Psoas muscle (tissue), 7 donors: ENCODE measurements at regions not wholly inside any gene's neighbourhood (a gene's known extent, or its start where the extent isn't known, plus 50 kb on each side); places are given as distances from the start of the nearest gene placed in this dataset.
"Not testable (repeated sequence)": the region's sequence is repeated elsewhere in the genome, so short reads cannot be mapped to it uniquely, and the experiment has no call there.

ENCODE experiments used
- ATAC-seq, 4 donors: fragments of 200-7000 bp; cut with Tn5 transposase; one replicate each; pipeline ENCODE4 v1.9.1; 2020; ENCODE audit warnings: moderate library complexity in 3 of 4, mild to moderate bottlenecking in 2 of 4
- DNase-seq, 2 donors: peaks; one replicate each; pipeline ENCODE4 v3.0.0-alpha.2; 2020
- H3K27ac ChIP-seq: fragments of 200-600 bp; one replicate; pipeline ENCODE4 v1.8.0; 2022
- H3K27me3 ChIP-seq, 3 donors: fragments of 200-600 bp in 1 of 3; one replicate each; pipeline versions ENCODE4 v1.6.1 to v1.8.0; 2013 to 2022; ENCODE audit warnings: low read length in 2 of 3, mild to moderate bottlenecking in 2 of 3, moderate library complexity in 1 of 3; ENCODE audit not compliant: insufficient read depth in 3 of 3
- H3K36me3 ChIP-seq, 2 donors: fragments of 200-600 bp in 1 of 2; one replicate each; pipeline versions ENCODE4 v1.6.1 to v1.8.0; 2013 to 2022; ENCODE audit warnings: low read depth in 1 of 2, mild to moderate bottlenecking in 1 of 2, moderate library complexity in 1 of 2; ENCODE audit not compliant: insufficient read depth in 1 of 2
- H3K4me1 ChIP-seq: fragments of 200-600 bp; one replicate; pipeline ENCODE4 v1.8.0; 2022
- H3K4me3 ChIP-seq: fragments of 200-600 bp; one replicate; pipeline ENCODE4 v1.8.0; 2022; ENCODE audit warnings: mild to moderate bottlenecking
- H3K9me3 ChIP-seq: fragments of 200-600 bp; one replicate; pipeline ENCODE4 v1.8.0; 2022
- CTCF ChIP-seq: fragments of 200-600 bp; IDR thresholded peaks from one replicate; pipeline ENCODE4 v1.8.0; 2022; ENCODE audit warnings: antibody characterized with exemption
- WGBS, 3 donors: extraction: QIAGEN DNeasy Blood & Tissue Kit; methylation state at CpG; one replicate each; pipeline versions ENCODE4 v1.1.6 to v1.1.7; 2013; 5-methylcytosine and 5-hydroxymethylcytosine counted together
- intact Hi-C, 2 donors: fragments of 100-400 bp; cut with DNase I; formaldehyde crosslinking; loops; one replicate each; pipeline versions ENCODE4 v1.11.0 to v1.14.2; 2022
- donor health status: healthy with polysubstance abuse.
- donor health status: DM: no; HTN: no; CAD: no; lungs with moderate emphysema.
- donor health status: Bipolar disorder and iron deficiency.
- donor health status: healthy.
- donor health status: DM: yes; HTN: yes; CAD: no.
- donor health status: DM: no; HTN: no; CAD: no.
- donor health status: DM: yes; HTN: yes; CAD: no.

- H3K9me3 ChIP-seq, H3K4me1 ChIP-seq, H3K27ac ChIP-seq, ATAC-seq, intact Hi-C loops, H3K4me3 ChIP-seq, H3K36me3 ChIP-seq: not testable (repeated sequence)
- DNase-seq = peak in 1 of 2 donors; percentile 9
- peaks cover 0 to 14% (median 5%) of the 10 kb centered on the region in 3 donors for H3K27me3 ChIP-seq
- WGBS, 3 donors = 90 to 94% (median 93%) methylated on average over 20 of the region's 20 CpGs
These were observed 189.0 kb downstream of the BANP start for GRCh38 chr16:88140195-88140594.

GRCh38 chr16:88141580-88141979 is 190.3 kb downstream of the BANP start:
- H3K4me1 ChIP-seq = no peaks in the 10 kb centered on the region
- no peak for TF ChIP-seq CTCF
- H3K36me3 ChIP-seq = no peaks in the 10 kb centered on the region
- no peak overlapping the region for H3K4me3 ChIP-seq
- no peak overlapping the region for H3K27ac ChIP-seq
- peaks cover 0 to 9% (median 3%) of the 10 kb centered on the region in 3 donors for H3K27me3 ChIP-seq
- H3K9me3 ChIP-seq = no peaks in the 10 kb centered on the region
- intact Hi-C loops = no loop called here
- WGBS, 3 donors = 86 to 90% (median 89%) methylated on average over 11 to 13 of the region's 13 CpGs
- DNase-seq = no peak
- no peak for ATAC-seq

- H3K4me3 ChIP-seq, H3K27me3 ChIP-seq, ATAC-seq, H3K4me1 ChIP-seq, H3K36me3 ChIP-seq, H3K9me3 ChIP-seq, intact Hi-C loops, H3K27ac ChIP-seq: not testable (repeated sequence)
- DNase-seq = peak in 1 of 2 donors; percentile 25
- 90 to 92% (median 92%) methylated on average over 22 to 23 of the region's 23 CpGs for WGBS, 3 donors
These were observed 191.1 kb downstream of the BANP start for GRCh38 chr16:88142056-88142935.

- intact Hi-C loops, H3K36me3 ChIP-seq, H3K4me1 ChIP-seq, ATAC-seq, H3K4me3 ChIP-seq, H3K27me3 ChIP-seq, H3K9me3 ChIP-seq, H3K27ac ChIP-seq: not testable (repeated sequence)
- DNase-seq = peak in 1 of 2 donors; percentile 28
- 59 to 68% (median 68%) methylated on average over 25 to 38 of the region's 39 CpGs for WGBS, 3 donors
These were observed 192.1 kb downstream of the BANP start for GRCh38 chr16:88143122-88144027.

- ATAC-seq (no peak), DNase-seq (peak in 1 of 2 donors; percentile 41)
- WGBS, 3 donors = 49 to 60% (median 51%) methylated on average over 16 to 21 of the region's 21 CpGs
- intact Hi-C loops = no loop called here
- no peaks in the 10 kb centered on the region for H3K36me3 ChIP-seq
- H3K9me3 ChIP-seq = no peaks in the 10 kb centered on the region
- no peaks in the 10 kb centered on the region for H3K4me1 ChIP-seq
- TF ChIP-seq CTCF = no peak
- no peaks in the 10 kb centered on the region for H3K27me3 ChIP-seq
- no peak overlapping the region for H3K27ac ChIP-seq
- no peak overlapping the region for H3K4me3 ChIP-seq
These were observed 192.8 kb downstream of the BANP start for GRCh38 chr16:88144028-88144511.

GRCh38 chr16:88145376-88145775 is 194.1 kb downstream of the BANP start:
- ATAC-seq, intact Hi-C loops, H3K4me3 ChIP-seq, H3K36me3 ChIP-seq, H3K4me1 ChIP-seq, H3K27ac ChIP-seq, H3K9me3 ChIP-seq, H3K27me3 ChIP-seq: not testable (repeated sequence)
- 68 to 84% (median 75%) methylated on average over 12 to 13 of the region's 13 CpGs for WGBS, 3 donors
- peak in 1 of 2 donors; percentile 38 for DNase-seq

- H3K36me3 ChIP-seq, H3K27ac ChIP-seq, intact Hi-C loops, H3K4me1 ChIP-seq, ATAC-seq, H3K27me3 ChIP-seq, H3K9me3 ChIP-seq, H3K4me3 ChIP-seq: not testable (repeated sequence)
- peak in 1 of 2 donors; percentile 47 for DNase-seq
- 68 to 82% (median 70%) methylated on average over 21 of the region's 21 CpGs for WGBS, 3 donors
These were observed 194.7 kb downstream of the BANP start for GRCh38 chr16:88145824-88146405.

GRCh38 chr16:88148078-88148477 is 196.8 kb downstream of the BANP start:
- H3K9me3 ChIP-seq, H3K4me3 ChIP-seq, H3K36me3 ChIP-seq, H3K27ac ChIP-seq, intact Hi-C loops, H3K4me1 ChIP-seq, ATAC-seq, DNase-seq: not testable (repeated sequence)
- 89 to 92% (median 91%) methylated on average over 16 of the region's 16 CpGs for WGBS, 3 donors
- peaks cover 0 to 17% (median 0%) of the 10 kb centered on the region in 3 donors for H3K27me3 ChIP-seq
